ENCODE measurements at regions not wholly inside any gene's neighbourhood (a gene's known extent, or its start where the extent isn't known, plus 50 kb on each side); places are given as distances from the start of the nearest gene placed in this dataset.
"Not testable (repeated sequence)": the region's sequence is repeated elsewhere in the genome, so short reads cannot be mapped to it uniquely, and the experiment has no call there.

- TF ChIP-seq, protein P1, sequence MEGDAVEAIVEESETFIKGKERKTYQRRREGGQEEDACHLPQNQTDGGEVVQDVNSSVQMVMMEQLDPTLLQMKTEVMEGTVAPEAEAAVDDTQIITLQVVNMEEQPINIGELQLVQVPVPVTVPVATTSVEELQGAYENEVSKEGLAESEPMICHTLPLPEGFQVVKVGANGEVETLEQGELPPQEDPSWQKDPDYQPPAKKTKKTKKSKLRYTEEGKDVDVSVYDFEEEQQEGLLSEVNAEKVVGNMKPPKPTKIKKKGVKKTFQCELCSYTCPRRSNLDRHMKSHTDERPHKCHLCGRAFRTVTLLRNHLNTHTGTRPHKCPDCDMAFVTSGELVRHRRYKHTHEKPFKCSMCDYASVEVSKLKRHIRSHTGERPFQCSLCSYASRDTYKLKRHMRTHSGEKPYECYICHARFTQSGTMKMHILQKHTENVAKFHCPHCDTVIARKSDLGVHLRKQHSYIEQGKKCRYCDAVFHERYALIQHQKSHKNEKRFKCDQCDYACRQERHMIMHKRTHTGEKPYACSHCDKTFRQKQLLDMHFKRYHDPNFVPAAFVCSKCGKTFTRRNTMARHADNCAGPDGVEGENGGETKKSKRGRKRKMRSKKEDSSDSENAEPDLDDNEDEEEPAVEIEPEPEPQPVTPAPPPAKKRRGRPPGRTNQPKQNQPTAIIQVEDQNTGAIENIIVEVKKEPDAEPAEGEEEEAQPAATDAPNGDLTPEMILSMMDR (IDR thresholded peaks at IDR 0.05; ENCODE audit: low read length, missing control alignments) = no peak
- no peak overlapping the region for H3K4me3 ChIP-seq (replicated peaks; ENCODE audit: low read depth, low read length)
- no peak for DNase-seq (ENCODE audit: low read depth)
Measured at GRCh38 chr4:179344861-179345260, 1902.6 kb upstream of the AGA start.

DNA sequence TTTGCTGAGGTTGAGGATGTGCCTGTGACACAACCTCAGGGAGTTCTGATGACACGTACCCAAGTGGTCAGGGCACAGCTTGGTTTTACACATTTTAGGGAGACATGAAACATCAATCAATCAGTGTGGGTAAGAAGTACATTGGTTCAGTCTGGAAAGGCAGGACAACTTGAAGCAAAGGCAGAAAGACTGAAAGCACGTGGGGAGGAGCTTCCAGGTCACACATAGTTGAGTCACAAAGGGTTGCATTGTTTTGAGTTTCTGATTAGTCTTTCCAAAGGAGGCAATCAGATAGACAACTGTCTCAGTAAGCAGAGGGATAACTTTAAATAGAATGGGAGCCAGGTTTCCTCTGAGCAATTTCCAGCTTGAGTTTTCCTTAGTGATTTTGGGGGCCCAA lies 1910.0 kb upstream of the AGA start:
- TF ChIP-seq, protein P1 (IDR thresholded peaks at IDR 0.05; ENCODE audit: low read length, missing control alignments) = no peak
- H3K4me3 ChIP-seq (replicated peaks; ENCODE audit: low read depth, low read length) = no peak overlapping the region
- no peak for DNase-seq (ENCODE audit: low read depth)

DNA sequence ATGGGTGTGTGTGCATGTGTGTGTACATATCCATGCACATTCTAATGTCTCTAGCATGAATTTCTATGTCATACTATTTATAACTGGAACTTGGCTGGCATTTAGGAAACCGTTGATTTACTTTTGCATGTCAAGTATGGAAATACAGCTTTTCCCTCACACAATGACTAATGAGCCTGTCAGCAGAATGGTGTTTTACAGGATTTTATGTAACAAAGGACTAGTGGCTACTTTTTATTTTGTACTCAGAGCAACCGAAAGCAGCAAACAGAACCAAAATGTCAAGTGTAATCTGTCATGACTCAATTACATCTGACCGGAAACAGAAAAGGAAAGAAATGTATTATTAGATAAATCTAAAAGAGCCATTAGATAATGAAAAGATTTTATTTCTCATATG lies 1911.5 kb upstream of the AGA start:
- DNase-seq (ENCODE audit: low read depth) = no peak
- H3K4me3 ChIP-seq (replicated peaks; ENCODE audit: low read depth, low read length) = no peak overlapping the region
- TF ChIP-seq, protein P1 (IDR thresholded peaks at IDR 0.05; ENCODE audit: low read length, missing control alignments) = no peak

DNA sequence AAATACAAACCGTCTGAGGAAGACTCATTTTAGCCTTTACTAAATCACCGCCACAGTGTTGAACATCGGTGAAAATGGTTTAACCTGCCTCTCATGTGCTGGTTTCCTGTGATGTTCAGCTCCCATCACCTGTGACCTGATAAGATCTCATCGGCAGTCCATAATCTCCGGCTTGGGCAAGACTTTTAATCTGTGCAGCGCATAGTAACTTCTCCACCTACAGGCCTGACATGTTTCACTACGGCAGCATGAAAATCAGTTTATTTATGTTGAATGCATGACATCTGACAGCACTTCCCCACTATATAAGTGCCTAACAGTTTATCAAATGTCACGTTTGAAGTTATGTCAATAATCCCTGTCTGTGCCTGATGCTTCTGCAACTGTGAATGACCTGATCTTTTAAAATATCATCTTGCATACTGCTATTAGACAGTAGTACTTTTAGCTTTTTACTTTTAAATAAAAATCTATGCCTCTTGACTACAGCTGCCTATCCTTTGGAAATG lies 1919.8 kb upstream of the AGA start:
- TF ChIP-seq, protein P1 (IDR thresholded peaks at IDR 0.05; ENCODE audit: low read length, missing control alignments) = no peak
- no peak for DNase-seq (ENCODE audit: low read depth)

GRCh38 chr4:179365932-179366331 lies 1923.7 kb upstream of the AGA start:
- H3K4me3 ChIP-seq (replicated peaks; ENCODE audit: low read depth, low read length); DNase-seq (ENCODE audit: low read depth): not testable (repeated sequence)

More for the DNA sequence above, 1919.8 kb upstream of the AGA start:
- no peak overlapping the region for H3K4me3 ChIP-seq (replicated peaks; ENCODE audit: low read depth, low read length)

- DNase-seq (ENCODE audit: low read depth) = no peak
- TF ChIP-seq, protein P1 (IDR thresholded peaks at IDR 0.05; ENCODE audit: low read length, missing control alignments) = no peak
- no peak overlapping the region for H3K4me3 ChIP-seq (replicated peaks; ENCODE audit: low read depth, low read length)
Measured at GRCh38 chr4:179372242-179372641, 1930.0 kb upstream of the AGA start.

DNA sequence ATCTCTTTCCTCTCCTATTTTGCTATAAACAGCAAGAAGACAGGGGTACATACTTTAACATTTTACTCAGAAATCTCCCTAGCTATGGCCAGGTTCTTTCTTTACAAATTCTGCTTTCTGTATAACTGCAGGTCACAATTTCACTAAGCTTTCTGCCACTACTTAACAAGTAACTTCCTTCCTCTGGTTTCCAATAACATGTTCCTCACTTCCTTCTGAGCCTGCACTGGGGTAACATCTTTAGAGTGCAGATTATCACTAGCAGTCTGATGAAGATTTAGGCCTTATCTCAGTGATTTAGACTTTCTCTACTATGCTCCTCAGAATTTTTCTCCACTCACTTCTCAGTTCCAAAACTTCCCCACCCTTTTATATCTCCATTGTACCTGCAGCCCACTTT lies 1930.5 kb upstream of the AGA start:
- TF ChIP-seq, protein P1 (IDR thresholded peaks at IDR 0.05; ENCODE audit: low read length, missing control alignments) = no peak
- H3K4me3 ChIP-seq (replicated peaks; ENCODE audit: low read depth, low read length) = no peak overlapping the region
- DNase-seq (ENCODE audit: low read depth) = no peak

DNA sequence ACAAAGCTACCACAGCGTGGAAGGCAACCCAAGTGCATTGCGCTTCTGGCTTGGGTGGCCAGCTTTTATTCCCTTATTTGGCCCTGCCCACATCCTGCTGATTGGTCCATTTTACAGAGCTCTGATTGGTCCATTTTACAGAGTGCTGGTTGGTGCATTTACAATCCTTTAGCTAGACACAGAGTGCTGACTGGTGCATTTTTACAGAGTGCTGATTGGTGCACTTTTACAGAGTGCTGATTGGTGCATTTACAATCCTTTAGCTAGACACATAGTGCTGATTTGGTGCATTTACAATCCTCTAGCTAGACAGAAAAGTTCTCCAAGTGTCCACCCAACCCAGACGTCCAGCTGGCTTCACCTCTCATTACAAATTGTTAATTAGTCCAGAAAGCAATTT lies 1936.6 kb upstream of the AGA start:
- not testable (repeated sequence) for DNase-seq (ENCODE audit: low read depth); H3K4me3 ChIP-seq (replicated peaks; ENCODE audit: low read depth, low read length)
